ENCODE measurements at regions not wholly inside any gene's neighbourhood (a gene's known extent, or its start where the extent isn't known, plus 50 kb on each side); places are given as distances from the start of the nearest gene placed in this dataset.

DNA sequence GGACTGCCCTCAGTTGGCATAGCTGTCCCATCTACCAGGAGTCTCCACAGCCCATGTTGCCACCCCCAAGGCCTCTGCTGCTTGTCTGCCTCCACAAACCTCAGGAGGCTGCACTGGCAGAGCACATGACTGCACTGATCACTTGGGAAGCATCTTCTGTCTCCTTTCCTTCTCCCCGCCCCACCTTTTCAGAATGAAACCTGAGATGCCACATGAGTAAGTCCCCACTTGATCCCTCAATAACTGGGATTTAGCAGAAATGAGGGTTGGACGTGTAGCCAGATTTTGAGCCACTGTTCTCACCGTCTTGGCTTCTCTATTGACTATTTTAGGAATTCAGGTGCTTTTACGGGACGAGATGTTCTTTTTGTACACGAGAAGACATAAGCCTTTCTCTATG, 328.4 kb downstream of the CDC5L start:
- Mint-ChIP-seq H3K36me3 (ENCODE audit: low read depth) (no peaks in the 10 kb centered on the region), H3K27me3 (ENCODE audit: insufficient read depth) (peaks cover 23% of the 10 kb centered on the region), H3K4me1 (ENCODE audit: low read depth) (peaks cover 16% of the 10 kb centered on the region), H3K27ac (no peak overlapping the region), H3K4me3 (no peak overlapping the region), H3K9me3 (no peaks in the 10 kb centered on the region)
- DNase-seq, result no peak
- TF ChIP-seq, protein P1, sequence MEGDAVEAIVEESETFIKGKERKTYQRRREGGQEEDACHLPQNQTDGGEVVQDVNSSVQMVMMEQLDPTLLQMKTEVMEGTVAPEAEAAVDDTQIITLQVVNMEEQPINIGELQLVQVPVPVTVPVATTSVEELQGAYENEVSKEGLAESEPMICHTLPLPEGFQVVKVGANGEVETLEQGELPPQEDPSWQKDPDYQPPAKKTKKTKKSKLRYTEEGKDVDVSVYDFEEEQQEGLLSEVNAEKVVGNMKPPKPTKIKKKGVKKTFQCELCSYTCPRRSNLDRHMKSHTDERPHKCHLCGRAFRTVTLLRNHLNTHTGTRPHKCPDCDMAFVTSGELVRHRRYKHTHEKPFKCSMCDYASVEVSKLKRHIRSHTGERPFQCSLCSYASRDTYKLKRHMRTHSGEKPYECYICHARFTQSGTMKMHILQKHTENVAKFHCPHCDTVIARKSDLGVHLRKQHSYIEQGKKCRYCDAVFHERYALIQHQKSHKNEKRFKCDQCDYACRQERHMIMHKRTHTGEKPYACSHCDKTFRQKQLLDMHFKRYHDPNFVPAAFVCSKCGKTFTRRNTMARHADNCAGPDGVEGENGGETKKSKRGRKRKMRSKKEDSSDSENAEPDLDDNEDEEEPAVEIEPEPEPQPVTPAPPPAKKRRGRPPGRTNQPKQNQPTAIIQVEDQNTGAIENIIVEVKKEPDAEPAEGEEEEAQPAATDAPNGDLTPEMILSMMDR (IDR thresholded peaks at IDR 0.05), result no peak

DNA sequence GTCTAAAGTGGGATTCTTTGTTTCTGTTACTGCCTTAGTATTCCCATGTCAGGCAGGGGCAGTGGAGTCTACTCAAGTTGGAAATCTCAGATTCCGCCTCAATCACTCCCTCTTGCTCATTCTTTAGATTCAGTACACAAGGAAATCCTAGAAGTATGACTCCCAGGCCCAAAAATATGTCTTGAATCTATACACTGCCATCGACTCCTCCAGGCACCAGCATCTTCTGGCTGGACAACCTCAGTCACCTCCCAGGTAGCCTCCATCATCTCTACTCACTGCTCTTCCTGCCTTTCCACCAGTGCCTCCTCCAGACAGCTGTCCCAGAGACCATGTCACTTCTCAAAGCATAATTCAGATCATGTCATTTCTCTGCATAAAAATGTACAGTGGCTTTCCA, 329.9 kb downstream of the CDC5L start:
- Mint-ChIP-seq H3K27ac (no peak overlapping the region), H3K4me1 (ENCODE audit: low read depth) (peaks cover 16% of the 10 kb centered on the region), H3K36me3 (ENCODE audit: low read depth) (no peaks in the 10 kb centered on the region), H3K4me3 (no peak overlapping the region), H3K9me3 (no peaks in the 10 kb centered on the region), H3K27me3 (ENCODE audit: insufficient read depth) (peaks cover 23% of the 10 kb centered on the region)
- no peak for DNase-seq
- TF ChIP-seq, protein P1 (IDR thresholded peaks at IDR 0.05), result no peak

DNA sequence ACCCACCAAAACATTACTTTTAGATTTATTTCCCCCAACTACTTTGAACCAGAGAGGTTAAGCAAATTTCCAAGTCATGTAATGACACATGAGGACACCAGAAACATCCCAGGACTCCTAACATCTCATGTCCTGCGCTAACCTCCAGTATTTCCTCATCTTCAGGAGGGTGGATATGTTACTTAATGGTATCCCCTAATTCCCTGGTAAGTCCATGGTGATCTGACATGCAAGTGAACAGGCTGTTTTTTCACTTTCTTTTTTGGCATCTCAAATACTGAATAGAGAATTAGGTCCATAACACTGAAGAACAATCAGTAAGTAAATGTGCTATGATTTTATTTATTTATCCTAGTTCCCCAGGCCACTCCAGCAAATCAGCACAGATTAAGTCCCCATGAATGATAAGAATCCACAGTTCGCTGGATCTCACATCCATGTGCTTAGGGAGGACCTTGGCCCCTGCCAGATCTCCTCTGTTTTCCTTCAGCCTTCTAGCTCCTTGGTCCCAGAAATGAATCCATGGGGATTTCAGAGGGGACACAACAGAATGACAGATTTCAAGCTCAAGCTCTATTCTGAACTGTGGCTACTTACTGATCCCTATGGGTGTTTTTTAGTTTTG, 334.6 kb downstream of the CDC5L start:
- H3K9me3 Mint-ChIP-seq, result no peaks in the 10 kb centered on the region
- TF ChIP-seq, protein P1 (IDR thresholded peaks at IDR 0.05), result no peak
- H3K4me1 Mint-ChIP-seq (ENCODE audit: low read depth), result peaks cover 9% of the 10 kb centered on the region; the same call in 1 of the 2 replicates
- DNase-seq, result no peak
- no peak overlapping the region for H3K4me3 Mint-ChIP-seq
- no peaks in the 10 kb centered on the region for H3K36me3 Mint-ChIP-seq (ENCODE audit: low read depth)
- H3K27me3 Mint-ChIP-seq (ENCODE audit: insufficient read depth), result peaks cover 27% of the 10 kb centered on the region
- no peak overlapping the region for H3K27ac Mint-ChIP-seq

DNA sequence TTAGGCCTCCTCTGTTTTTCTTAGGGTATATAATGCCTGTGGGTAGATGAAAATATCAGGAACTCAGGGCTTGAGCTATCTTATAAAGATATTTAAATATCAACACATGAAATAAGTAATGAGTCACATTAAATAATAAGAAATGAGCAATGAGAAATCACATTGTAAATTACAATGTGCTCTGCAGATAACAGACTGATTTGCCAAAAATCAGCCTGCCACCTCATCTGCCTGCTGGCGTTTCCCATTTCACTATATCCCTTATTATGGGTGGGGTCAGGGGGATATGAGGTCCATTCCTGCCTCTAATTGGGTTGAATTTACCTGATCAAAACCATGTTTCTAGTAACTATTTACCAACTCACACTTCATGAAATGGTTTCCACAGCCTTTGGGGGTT, 335.2 kb downstream of the CDC5L start:
- Mint-ChIP-seq H3K36me3 (ENCODE audit: low read depth) (no peaks in the 10 kb centered on the region), H3K4me3 (no peak overlapping the region), H3K9me3 (no peaks in the 10 kb centered on the region), H3K27ac (no peak overlapping the region), H3K27me3 (ENCODE audit: insufficient read depth) (peaks cover 25% of the 10 kb centered on the region), H3K4me1 (ENCODE audit: low read depth) (peaks cover 9% of the 10 kb centered on the region; the same call in 1 of the 2 replicates)
- TF ChIP-seq, protein P1 (IDR thresholded peaks at IDR 0.05), result no peak
- DNase-seq, result no peak

DNA sequence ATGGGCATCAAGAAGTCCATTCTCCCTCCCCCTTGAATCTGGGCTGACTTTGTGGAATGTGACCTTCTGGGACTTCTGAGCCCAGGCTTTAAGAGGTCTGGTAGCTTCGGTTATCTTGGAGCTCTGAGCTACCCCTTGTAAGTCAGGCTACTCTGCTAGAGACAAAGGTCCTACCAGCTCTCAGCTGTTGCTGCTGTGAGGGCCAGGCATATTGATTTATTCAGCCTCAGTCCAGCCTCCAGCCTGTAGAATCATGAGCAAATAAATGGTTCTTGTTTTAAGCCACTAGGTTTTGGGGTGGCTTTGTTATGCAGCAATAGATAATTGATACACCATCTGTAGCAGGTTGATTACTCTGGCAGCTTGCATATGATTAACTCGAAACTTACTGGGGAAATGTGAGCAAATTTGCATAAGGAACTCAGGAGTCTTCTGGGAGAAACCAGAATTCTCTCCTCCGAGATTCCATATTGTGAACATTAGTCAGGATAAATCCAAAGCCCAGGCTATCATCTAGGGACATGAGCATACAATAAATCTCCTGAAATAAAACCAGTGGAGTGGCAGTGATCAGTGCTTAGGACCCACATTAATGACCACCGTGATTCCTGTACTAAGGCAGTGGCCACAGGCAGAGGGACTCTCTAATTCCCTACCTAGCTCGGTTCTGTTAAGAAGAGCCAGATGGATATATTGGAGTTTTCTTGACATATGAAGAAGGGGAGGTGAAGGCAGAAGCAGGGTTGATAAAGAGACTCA, 336.1 kb downstream of the CDC5L start:
- DNase-seq, result no peak
- Mint-ChIP-seq H3K4me3 (no peak overlapping the region), H3K36me3 (ENCODE audit: low read depth) (no peaks in the 10 kb centered on the region), H3K4me1 (ENCODE audit: low read depth) (peaks cover 9% of the 10 kb centered on the region; the same call in 1 of the 2 replicates), H3K27me3 (ENCODE audit: insufficient read depth) (peaks cover 20% of the 10 kb centered on the region), H3K27ac (no peak overlapping the region), H3K9me3 (no peaks in the 10 kb centered on the region)
- TF ChIP-seq, protein P1 (IDR thresholded peaks at IDR 0.05), result no peak
